ENCODE measurements at regions not wholly inside any gene's neighbourhood (a gene's known extent, or its start where the extent isn't known, plus 50 kb on each side); places are given as distances from the start of the nearest gene placed in this dataset.
"Not testable (repeated sequence)": the region's sequence is repeated elsewhere in the genome, so short reads cannot be mapped to it uniquely, and the experiment has no call there.

GRCh38 chr5:99076723-99077640 is 148.2 kb upstream of the CHD1 start:
- no peak for DNase-seq (ENCODE audit: low read depth in 4 of 4, low spot score in 1 of 4)

GRCh38 chr5:99072846-99073245 is 144.0 kb upstream of the CHD1 start:
- no peak for DNase-seq (ENCODE audit: low read depth in 4 of 4, low spot score in 1 of 4)

DNA sequence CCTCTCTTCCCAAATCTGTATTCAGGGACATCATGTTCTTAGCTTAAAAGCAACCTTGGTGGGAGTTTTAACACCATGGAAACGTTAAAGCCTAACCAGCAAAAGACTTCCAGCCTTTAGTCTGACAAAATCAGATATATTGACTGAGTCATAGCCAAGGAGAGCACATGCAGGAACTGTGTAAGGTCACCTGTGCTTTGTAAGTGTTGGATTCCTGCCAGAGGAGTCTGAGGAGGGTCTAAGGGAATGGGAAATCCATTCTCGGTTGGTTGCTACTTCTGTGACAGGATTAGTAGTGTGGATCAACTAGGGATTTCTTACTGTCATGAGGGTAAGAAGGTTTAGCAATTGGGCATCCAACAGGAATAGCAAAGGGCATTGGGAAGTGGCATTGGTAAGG is 142.0 kb upstream of the CHD1 start:
- no peak for DNase-seq (ENCODE audit: low read depth in 4 of 4, low spot score in 1 of 4)

- no peak for DNase-seq (ENCODE audit: low read depth in 4 of 4, low spot score in 1 of 4)
These were observed 141.6 kb upstream of the CHD1 start for GRCh38 chr5:99070362-99070761.

GRCh38 chr5:99068944-99069650 is 140.3 kb upstream of the CHD1 start:
- DNase-seq (ENCODE audit: low read depth in 4 of 4, low spot score in 1 of 4) = no peak

DNA sequence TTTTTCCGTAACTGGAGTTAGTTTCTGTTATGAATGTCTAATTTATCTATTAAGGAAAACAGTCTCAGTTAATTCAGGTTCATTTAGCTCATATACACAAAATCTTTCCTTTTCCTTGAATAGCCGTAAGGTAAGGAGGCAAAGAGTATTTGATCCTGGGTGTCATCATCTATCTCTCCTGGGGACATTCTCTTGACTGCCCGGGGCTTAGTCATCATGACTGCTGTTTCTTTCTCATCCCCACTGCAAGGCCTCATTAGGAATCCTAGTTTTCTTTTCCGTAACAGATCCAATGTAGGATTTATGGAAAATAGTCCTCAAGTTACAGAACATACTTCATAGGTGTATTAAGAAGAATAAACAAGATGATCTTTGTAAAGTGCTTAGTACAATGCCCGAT is 134.9 kb upstream of the CHD1 start:
- no peak for DNase-seq (ENCODE audit: low read depth in 4 of 4, low spot score in 1 of 4)

GRCh38 chr5:99061711-99062110 is 132.9 kb upstream of the CHD1 start:
- DNase-seq (ENCODE audit: low read depth in 4 of 4, low spot score in 1 of 4) = no peak

GRCh38 chr5:99061299-99061698 is 132.5 kb upstream of the CHD1 start:
- no peak for DNase-seq (ENCODE audit: low read depth in 4 of 4, low spot score in 1 of 4)

DNA sequence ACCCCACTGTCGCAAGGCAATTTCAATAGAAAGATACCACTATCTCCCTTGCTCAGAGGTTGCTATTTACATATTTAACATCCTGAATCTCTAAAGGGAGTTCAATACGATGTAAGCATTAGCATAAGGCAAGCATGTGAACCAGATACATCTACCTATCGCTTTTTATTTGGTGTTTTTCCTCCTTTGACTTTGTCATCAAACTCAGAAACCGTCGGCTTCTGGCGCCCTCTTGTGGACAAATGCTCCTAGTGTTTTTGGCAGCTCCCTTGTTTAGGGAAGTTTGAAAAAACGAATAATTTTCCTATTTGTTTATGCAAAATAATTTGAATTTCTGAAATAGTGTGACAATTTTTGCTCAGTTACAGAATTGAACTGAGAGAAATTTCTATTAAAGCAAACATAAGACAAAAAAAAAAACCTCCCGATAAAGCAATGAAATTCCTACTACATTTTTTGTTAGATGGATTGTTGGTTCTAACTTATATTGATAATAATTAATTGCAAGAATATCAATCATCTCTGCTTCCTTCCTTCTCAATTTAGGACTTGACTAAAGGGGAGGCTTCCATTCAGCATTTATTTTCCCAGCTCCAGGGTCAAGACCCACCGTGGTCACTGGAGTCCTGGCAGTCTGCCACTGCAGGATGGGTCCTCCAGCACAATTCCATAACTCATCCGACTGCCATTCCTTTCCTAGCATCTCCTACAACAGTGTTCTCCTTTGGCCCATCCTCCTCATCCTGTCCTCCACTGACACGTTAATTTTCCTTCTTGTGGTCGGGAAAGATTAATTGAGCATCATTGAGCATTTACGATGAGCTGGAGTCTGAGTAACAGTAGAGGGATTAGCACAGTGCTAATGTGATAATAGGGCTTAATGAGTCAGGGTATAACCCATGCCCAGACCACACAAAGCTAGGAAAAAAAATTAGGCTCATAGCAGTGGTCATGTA is 131.8 kb upstream of the CHD1 start:
- DNase-seq (ENCODE audit: low read depth in 4 of 4, low spot score in 1 of 4) = peak; percentile 60 to 83 (median 79)

DNA sequence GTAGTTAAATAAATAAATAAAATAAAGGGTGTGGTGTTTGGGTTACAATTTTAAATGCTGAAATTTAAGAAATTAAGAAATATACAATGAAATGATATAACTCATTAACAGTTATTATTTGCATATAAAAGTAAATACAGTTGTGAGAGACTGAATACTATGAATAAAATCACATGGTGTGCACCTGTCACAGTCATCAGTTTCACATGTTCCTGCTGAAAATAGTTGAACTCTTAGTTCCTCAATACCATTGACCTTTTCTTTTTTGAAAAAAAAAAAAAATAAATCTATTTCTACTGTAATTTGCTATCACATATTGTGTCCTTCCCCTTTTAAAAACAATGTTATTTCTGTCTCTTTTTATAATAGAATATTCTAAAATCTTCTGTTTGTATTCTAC is 130.9 kb upstream of the CHD1 start:
- no peak for DNase-seq (ENCODE audit: low read depth in 4 of 4, low spot score in 1 of 4)

DNA sequence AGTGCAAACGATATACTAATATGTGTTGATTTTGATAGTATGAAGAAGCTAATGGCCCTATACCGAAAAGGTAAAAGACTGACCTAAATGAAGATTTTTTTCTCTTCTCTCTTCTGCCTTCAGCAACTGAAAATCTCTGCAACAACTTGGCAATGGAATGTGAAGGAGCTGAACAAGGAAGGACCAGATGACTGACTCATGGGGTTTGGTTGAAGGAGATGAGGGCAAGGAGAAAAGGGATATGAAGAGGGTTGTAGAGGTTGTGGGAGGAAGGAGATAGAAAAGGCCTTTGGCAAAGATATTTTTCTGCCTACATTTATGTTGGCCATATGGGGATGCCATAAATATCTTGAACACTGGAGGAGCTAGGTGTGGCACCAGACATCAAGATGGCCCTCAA is 129.7 kb upstream of the CHD1 start:
- no peak for DNase-seq (ENCODE audit: low read depth in 4 of 4, low spot score in 1 of 4)

- DNase-seq (ENCODE audit: low read depth in 4 of 4, low spot score in 1 of 4) = no peak
These were observed 126.2 kb upstream of the CHD1 start for GRCh38 chr5:99054972-99055371.

GRCh38 chr5:99045871-99046270 is 117.1 kb upstream of the CHD1 start:
- DNase-seq (ENCODE audit: low read depth in 4 of 4, low spot score in 1 of 4) = no peak

- DNase-seq (ENCODE audit: low read depth in 4 of 4, low spot score in 1 of 4) = not testable (repeated sequence)
These were observed 114.5 kb upstream of the CHD1 start for GRCh38 chr5:99043257-99043656.

GRCh38 chr5:99037668-99038067 is 108.9 kb upstream of the CHD1 start:
- DNase-seq (ENCODE audit: low read depth in 4 of 4, low spot score in 1 of 4) = no peak

GRCh38 chr5:99035942-99036341 is 107.1 kb upstream of the CHD1 start:
- DNase-seq (ENCODE audit: low read depth in 4 of 4, low spot score in 1 of 4) = no peak

DNA sequence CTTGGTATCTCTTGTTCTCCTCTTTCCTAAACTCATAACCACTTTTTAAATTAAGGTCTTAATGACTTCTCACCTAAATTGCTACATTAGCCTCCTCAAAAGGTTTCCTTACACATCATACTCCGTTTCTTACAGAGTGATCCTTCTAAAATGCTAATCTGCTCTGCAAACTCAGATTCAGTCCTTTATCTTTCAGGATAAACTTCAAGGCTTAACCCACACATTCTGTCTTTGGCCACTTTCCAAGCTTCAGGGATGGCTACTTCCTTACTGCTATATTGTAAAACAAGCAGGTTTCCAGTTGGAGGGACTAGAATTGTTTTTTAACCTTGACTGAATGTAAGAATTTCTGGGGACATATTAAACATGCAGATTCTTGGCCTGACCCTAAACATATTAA is 105.5 kb upstream of the CHD1 start:
- DNase-seq (ENCODE audit: low read depth in 4 of 4, low spot score in 1 of 4) = no peak

DNA sequence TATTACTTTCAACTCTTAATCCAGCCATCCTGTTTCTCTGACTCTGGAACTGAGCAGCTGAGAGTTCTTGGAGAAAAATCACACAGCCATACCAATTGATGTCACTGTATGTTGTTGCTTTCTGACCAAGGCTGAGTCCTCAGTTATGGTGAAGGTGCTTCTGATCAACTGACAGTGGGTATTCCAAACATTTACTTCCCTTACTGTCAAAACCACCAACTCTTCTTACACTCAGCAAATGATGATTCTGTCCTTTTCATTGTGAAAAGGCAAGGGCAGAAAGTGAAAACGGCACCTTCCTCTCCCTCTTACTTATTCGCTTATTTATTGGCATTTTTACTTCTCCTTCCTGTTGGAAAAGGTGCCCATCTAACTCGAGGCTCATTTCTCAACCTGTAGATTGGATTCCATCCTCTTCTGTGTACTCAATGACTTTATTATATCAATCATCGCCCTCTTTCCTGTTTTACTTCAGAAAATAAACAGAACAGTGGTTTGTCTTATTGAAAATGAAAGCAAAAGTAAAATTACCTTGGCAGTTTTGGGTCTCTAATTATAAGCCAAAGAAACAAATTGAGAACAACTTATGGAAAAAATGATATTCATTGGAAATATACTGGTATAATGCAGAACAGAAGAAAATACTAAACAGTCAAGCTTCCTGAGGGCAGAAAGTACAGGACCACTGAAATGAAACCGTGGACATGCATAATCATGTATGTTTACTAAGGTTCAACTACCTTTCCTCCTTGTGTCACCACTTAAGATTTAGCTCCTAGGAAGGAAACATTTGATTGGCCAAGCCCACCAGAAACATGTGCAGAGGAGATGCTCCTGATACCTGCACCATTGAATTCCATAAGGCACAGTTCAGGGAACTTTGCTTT is 104.5 kb upstream of the CHD1 start:
- no peak for DNase-seq (ENCODE audit: low read depth in 4 of 4, low spot score in 1 of 4)

GRCh38 chr5:99032234-99033013 is 103.6 kb upstream of the CHD1 start:
- DNase-seq (ENCODE audit: low read depth in 4 of 4, low spot score in 1 of 4) = no peak

All from stimulated activated CD4-positive, alpha-beta T cell treated with anti-CD3 and anti-CD28 coated beads, Interleukin-1b, Interleukin-23, amount 100 ng/mL, for 24 hours (primary cell).